ENCODE measurements at regions not wholly inside any gene's neighbourhood (a gene's known extent, or its start where the extent isn't known, plus 50 kb on each side); places are given as distances from the start of the nearest gene placed in this dataset.

GRCh38 chr18:40692871-40693270 lies 1262.2 kb upstream of the PIK3C3 start:
- DNase-seq (ENCODE audit: low read depth): no peak
- no peaks in the 10 kb centered on the region for H3K27me3 ChIP-seq (ENCODE audit: control insufficient read depth, insufficient read depth, low read length)
- no peaks in the 10 kb centered on the region for H3K36me3 ChIP-seq (ENCODE audit: control insufficient read depth, insufficient read depth, low read length)
- TF ChIP-seq CTCF (IDR thresholded peaks at IDR 0.05; ENCODE audit: insufficient read depth, low read length, poor library complexity, severe bottlenecking): no peak
- no peak overlapping the region for H3K4me3 ChIP-seq (ENCODE audit: low read depth, low read length)

GRCh38 chr18:40690062-40690461 lies 1265.0 kb upstream of the PIK3C3 start:
- no peak for DNase-seq (ENCODE audit: low read depth)
- Histone ChIP-seq H3K4me3 (ENCODE audit: low read depth, low read length) (no peak overlapping the region), H3K36me3 (ENCODE audit: control insufficient read depth, insufficient read depth, low read length) (no peaks in the 10 kb centered on the region), H3K27me3 (ENCODE audit: control insufficient read depth, insufficient read depth, low read length) (no peaks in the 10 kb centered on the region)
- no peak for TF ChIP-seq CTCF (IDR thresholded peaks at IDR 0.05; ENCODE audit: insufficient read depth, low read length, poor library complexity, severe bottlenecking)

GRCh38 chr18:40687399-40687798 lies 1267.6 kb upstream of the PIK3C3 start:
- Histone ChIP-seq H3K4me3 (ENCODE audit: low read depth, low read length) (no peak overlapping the region), H3K27me3 (ENCODE audit: control insufficient read depth, insufficient read depth, low read length) (no peaks in the 10 kb centered on the region), H3K36me3 (ENCODE audit: control insufficient read depth, insufficient read depth, low read length) (no peaks in the 10 kb centered on the region)
- DNase-seq (ENCODE audit: low read depth): no peak
- TF ChIP-seq CTCF (IDR thresholded peaks at IDR 0.05; ENCODE audit: insufficient read depth, low read length, poor library complexity, severe bottlenecking): no peak

GRCh38 chr18:40686836-40687235 lies 1268.2 kb upstream of the PIK3C3 start:
- Histone ChIP-seq H3K4me3 (ENCODE audit: low read depth, low read length) (no peak overlapping the region), H3K27me3 (ENCODE audit: control insufficient read depth, insufficient read depth, low read length) (no peaks in the 10 kb centered on the region), H3K36me3 (ENCODE audit: control insufficient read depth, insufficient read depth, low read length) (no peaks in the 10 kb centered on the region)
- no peak for DNase-seq (ENCODE audit: low read depth)
- no peak for TF ChIP-seq CTCF (IDR thresholded peaks at IDR 0.05; ENCODE audit: insufficient read depth, low read length, poor library complexity, severe bottlenecking)

- Histone ChIP-seq H3K27me3 (ENCODE audit: control insufficient read depth, insufficient read depth, low read length) (no peaks in the 10 kb centered on the region), H3K36me3 (ENCODE audit: control insufficient read depth, insufficient read depth, low read length) (no peaks in the 10 kb centered on the region), H3K4me3 (ENCODE audit: low read depth, low read length) (no peak overlapping the region)
- no peak for TF ChIP-seq CTCF (IDR thresholded peaks at IDR 0.05; ENCODE audit: insufficient read depth, low read length, poor library complexity, severe bottlenecking)
- DNase-seq (ENCODE audit: low read depth): no peak
Measured at GRCh38 chr18:40685219-40685618, 1269.8 kb upstream of the PIK3C3 start.

- Histone ChIP-seq H3K4me3 (ENCODE audit: low read depth, low read length) (no peak overlapping the region), H3K36me3 (ENCODE audit: control insufficient read depth, insufficient read depth, low read length) (no peaks in the 10 kb centered on the region), H3K27me3 (ENCODE audit: control insufficient read depth, insufficient read depth, low read length) (no peaks in the 10 kb centered on the region)
- DNase-seq (ENCODE audit: low read depth): no peak
- no peak for TF ChIP-seq CTCF (IDR thresholded peaks at IDR 0.05; ENCODE audit: insufficient read depth, low read length, poor library complexity, severe bottlenecking)
Measured at GRCh38 chr18:40678318-40678717, 1276.7 kb upstream of the PIK3C3 start.

All from kidney epithelial cell (primary cell).